D721Med (cell line): ENCODE measurements at regions not wholly inside any gene's neighbourhood (a gene's known extent, or its start where the extent isn't known, plus 50 kb on each side); places are given as distances from the start of the nearest gene placed in this dataset.

Experiments
- DNase-seq: peaks from one replicate; pipeline ENCODE4 v3.0.0; 2011; ENCODE audit warnings: low spot score; ENCODE audit not compliant: insufficient read length
- FAIRE-seq: peaks from 2 replicates; lab custom pipeline; 2011; peaks lifted over from hg19 to GRCh38; lab: Jason Lieb, UNC
- TF ChIP-seq, protein P1 (sequence below): IDR thresholded peaks from 2 replicates; pipeline ENCODE4 v1.5.1; 2012; ENCODE audit warnings: mild to moderate bottlenecking, control low read depth; ENCODE audit not compliant: insufficient read depth; ENCODE audit errors: missing control alignments

DNA sequence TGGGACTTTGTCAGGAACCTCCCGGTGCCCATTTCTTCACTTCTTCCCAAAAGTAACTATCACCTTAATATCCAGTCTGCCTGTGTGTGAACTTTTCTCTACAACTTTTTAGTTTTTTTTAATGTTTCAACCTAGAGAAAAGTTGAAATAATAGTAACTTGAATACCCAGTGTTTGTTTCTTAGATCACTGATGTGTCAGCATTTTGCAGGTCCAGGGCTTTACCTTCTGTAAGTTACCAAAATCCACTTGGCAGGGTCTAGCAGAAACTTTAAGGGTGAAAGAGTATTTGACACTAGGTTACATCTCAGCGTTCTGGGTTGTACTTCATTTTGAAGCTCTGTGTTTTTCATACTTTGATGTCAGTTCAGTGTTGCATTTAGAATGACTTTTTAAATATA, 372.7 kb downstream of the ARL4A start:
- TF ChIP-seq, protein P1, sequence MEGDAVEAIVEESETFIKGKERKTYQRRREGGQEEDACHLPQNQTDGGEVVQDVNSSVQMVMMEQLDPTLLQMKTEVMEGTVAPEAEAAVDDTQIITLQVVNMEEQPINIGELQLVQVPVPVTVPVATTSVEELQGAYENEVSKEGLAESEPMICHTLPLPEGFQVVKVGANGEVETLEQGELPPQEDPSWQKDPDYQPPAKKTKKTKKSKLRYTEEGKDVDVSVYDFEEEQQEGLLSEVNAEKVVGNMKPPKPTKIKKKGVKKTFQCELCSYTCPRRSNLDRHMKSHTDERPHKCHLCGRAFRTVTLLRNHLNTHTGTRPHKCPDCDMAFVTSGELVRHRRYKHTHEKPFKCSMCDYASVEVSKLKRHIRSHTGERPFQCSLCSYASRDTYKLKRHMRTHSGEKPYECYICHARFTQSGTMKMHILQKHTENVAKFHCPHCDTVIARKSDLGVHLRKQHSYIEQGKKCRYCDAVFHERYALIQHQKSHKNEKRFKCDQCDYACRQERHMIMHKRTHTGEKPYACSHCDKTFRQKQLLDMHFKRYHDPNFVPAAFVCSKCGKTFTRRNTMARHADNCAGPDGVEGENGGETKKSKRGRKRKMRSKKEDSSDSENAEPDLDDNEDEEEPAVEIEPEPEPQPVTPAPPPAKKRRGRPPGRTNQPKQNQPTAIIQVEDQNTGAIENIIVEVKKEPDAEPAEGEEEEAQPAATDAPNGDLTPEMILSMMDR = no peak
- no peak for FAIRE-seq
- no peak for DNase-seq

DNA sequence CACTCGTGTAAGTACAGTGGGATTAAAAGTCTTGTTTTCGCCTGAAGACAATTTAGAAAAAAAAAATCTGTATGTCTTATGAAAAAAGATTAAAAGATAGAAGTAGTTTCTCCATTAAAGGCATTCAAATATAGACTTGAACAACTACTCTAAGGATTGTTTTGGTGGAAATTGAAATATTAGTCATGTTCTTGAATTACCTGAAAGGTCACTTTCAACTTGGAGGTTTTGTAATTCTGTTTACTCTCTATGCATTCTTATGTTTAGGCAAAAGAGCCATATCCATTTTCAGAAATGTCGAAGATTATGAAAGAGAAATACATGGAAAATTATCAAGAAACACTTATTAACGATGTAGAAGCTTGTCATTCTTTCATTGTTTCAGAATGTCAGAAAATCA, 373.7 kb downstream of the ARL4A start:
- peak; percentile 84 for FAIRE-seq
- TF ChIP-seq, protein P1 = no peak

DNA sequence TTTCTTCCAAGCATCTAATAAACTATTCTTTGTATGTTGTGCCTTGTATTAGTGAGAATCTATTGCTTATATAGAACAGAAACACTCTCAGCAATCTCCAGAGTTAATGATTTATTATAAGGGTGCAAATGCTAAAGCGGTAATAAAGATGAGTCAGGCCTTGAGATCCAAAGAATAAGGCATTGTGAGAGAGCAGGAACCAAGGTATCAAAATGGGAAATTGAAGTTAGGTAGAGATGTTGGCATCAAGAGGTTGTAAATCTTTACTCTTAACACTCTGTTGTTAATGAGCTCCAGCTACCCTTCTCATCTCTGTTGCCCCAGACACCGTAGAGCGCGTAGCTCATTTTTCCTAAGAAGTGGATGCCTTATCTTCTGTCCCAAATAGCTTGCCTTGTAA, 375.2 kb downstream of the ARL4A start:
- FAIRE-seq (no peak), DNase-seq (no peak)

More for the DNA sequence above, 373.7 kb downstream of the ARL4A start:
- DNase-seq = no peak

DNA sequence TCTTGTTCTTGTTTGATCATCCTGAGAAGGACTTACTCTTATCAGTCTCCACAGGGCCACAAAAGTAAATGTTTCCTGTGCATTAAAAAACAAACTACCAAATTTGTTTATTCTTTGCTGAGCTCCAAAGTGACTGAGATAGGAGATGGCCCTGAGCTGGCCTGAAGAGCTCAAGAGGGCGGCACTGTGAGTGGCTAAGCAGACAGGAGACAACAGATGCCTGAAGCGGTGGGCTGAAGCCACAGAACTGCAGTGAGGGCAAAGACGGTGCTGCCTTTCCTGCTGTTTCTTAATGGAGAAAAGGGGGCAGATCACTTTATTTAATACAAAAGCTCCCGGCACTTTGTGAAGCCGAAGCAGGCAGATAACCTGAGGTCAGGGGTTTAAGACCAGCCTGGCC, 379.6 kb downstream of the ARL4A start:
- TF ChIP-seq, protein P1 = no peak
- FAIRE-seq (no peak), DNase-seq (no peak)

More for the DNA sequence above, 375.2 kb downstream of the ARL4A start:
- TF ChIP-seq, protein P1 = no peak

DNA sequence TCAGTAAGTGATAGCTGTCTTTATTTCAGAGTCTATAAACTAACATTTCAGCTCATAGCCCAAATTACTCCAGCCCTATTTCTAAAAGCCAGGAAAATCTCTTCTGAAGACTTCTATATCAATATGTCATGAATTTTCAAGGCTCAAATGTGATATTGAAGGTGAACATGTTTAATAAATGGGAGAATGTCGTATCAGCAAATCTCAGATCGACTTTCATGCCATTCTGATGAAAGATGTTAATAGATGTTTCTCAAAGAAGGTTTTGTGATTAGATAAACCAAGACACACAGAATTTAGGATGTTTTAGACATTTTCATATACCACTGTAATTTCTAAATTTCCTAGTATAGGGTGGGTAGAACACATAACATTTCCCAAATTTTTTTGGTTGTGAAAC, 380.6 kb downstream of the ARL4A start:
- DNase-seq (no peak), FAIRE-seq (peak; percentile 38)
- TF ChIP-seq, protein P1 = no peak

DNA sequence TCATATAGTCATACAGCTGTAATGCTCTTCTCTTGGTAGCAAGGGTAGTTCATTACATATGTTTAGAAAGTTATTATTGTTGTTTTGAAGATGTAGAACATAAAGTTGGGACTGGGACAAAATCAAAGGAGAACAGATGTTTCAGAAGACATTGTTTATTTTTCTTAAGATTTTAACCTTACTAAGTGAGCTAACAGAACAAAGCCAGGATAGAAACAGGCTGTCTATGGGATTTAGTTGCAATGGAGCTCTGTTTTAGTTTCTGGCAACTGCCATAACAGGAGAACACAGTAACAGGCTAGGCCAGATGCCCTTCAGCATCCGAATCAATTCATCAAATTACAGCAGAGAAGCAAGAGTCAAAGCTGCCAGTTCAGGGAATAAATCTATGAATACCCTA, 382.4 kb downstream of the ARL4A start:
- DNase-seq (no peak), FAIRE-seq (no peak)
- TF ChIP-seq, protein P1 = no peak

DNA sequence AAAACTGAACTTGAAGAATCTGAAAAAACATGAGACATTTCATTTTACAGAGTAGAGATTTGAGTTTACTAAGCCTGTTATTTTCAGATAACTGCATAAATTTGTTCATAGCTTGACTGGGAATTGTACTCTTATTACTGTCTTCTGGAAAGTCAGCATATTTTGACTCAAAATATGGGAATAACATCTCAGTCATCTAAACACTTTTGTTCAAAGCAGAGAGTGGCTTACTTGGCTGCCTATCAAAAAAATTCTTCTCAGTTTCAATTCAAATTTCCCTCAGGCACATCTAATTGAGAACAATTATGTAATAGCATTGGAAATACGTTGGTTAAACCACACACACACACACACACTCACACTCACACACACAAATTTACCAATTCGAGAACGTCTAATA, 384.6 kb downstream of the ARL4A start:
- FAIRE-seq = peak; percentile 38
- TF ChIP-seq, protein P1 = no peak
- DNase-seq = no peak
